GM12891 (cell line): ENCODE measurements at regions not wholly inside any gene's neighbourhood (a gene's known extent, or its start where the extent isn't known, plus 50 kb on each side); places are given as distances from the start of the nearest gene placed in this dataset.

Experiments
- PAX5 ChIP-seq: IDR thresholded peaks from 2 replicates; pipeline ENCODE4 v1.6.1; 2011; ENCODE audit warnings: low read length, moderate library complexity, mild to moderate bottlenecking; ENCODE audit not compliant: insufficient read depth, severe bottlenecking
- POLR2A ChIP-seq: IDR thresholded peaks from 2 replicates; pipeline ENCODE4 v1.6.1; 2011; ENCODE audit warnings: low read depth, low read length, control low read depth
- POLR2AphosphoS5 ChIP-seq: IDR thresholded peaks from 2 replicates; pipeline ENCODE4 v1.6.1; 2011; ENCODE audit warnings: low read depth, low read length, control low read depth
- POU2F2 ChIP-seq: IDR thresholded peaks from 2 replicates; pipeline ENCODE4 v1.6.1; 2011; ENCODE audit warnings: low read depth, mild to moderate bottlenecking, control low read depth, low read length, moderate library complexity
- SPI1 ChIP-seq: IDR thresholded peaks from 2 replicates; pipeline ENCODE4 v1.6.1; 2011; ENCODE audit warnings: low read depth, low read length, control low read depth
- TAF1 ChIP-seq: IDR thresholded peaks from 2 replicates; pipeline ENCODE4 v1.6.1; 2011; ENCODE audit warnings: low read depth, low read length, control low read depth

GRCh38 chr6:106895703-106896040 is 78.9 kb downstream of the CD24 start:
- TF ChIP-seq POLR2A (no peak), TAF1 (no peak), POU2F2 (no peak), POLR2AphosphoS5 (no peak), SPI1 (no peak), PAX5 (no peak)
